KG1 (cell line): ENCODE measurements at regions not wholly inside any gene's neighbourhood (a gene's known extent, or its start where the extent isn't known, plus 50 kb on each side); places are given as distances from the start of the nearest gene placed in this dataset.
"Not testable (repeated sequence)": the region's sequence is repeated elsewhere in the genome, so short reads cannot be mapped to it uniquely, and the experiment has no call there.

Experiments used
- DNase-seq: peaks from one replicate; lab custom pipeline; 2025; lab: John Stamatoyannopoulos, UW

DNA sequence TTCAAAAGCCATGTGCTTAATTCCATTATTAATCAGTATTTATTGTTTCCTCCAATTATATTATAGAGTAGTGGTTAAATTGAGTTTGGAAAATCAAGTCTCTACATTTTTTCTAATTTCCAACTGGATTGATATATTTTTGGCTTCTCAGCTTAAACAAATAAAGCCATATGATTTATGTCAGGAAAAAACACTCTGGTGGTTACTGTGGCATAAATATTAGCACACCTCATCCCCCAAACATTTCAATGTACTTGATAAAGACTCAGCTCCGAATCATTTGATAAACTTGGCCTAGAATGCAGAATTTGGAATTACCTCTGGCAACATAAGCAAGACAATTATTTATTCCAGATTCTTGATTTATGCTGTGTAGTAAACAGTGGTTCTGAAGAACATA is 2313.8 kb downstream of the ARAP2 start:
- DNase-seq, result no peak

DNA sequence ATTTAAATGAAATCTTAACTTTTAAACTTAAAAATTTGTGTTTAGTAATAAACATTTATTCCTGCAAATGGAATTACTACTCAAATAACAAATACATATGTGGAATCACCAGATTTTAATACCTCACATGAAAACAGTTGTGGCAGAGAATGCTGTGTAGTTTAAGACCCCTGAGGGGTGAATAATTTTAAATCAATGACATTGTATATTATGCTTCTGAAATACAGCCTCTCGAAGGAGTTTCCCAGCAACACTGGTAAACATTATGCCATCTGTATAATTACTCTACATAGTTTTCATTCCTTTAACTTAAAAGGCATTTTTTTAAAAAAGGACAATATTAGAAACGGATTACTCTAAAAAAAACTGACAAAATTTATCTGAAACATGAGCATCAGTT is 2313.3 kb downstream of the ARAP2 start:
- no peak for DNase-seq

GRCh38 chr4:33940281-33940680 is 2304.0 kb downstream of the ARAP2 start:
- DNase-seq, result no peak

DNA sequence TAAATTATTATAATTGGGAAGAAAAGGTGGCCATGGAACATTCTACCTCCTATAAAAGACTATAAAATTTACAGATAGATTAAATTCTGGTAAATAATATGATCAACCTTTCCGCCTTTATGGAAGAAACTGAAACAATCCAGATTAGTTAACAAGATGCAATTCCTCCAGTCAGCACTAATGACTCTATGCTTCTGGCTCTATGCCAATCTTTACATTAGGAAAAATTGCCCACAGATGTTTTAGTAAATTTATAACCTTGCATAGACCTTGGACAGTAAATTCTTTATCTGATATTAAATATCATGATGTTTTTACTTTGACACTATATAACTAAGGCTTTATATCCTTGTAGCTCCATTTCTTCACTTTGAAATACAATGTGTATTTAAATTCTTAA is 2302.5 kb downstream of the ARAP2 start:
- no peak for DNase-seq

DNA sequence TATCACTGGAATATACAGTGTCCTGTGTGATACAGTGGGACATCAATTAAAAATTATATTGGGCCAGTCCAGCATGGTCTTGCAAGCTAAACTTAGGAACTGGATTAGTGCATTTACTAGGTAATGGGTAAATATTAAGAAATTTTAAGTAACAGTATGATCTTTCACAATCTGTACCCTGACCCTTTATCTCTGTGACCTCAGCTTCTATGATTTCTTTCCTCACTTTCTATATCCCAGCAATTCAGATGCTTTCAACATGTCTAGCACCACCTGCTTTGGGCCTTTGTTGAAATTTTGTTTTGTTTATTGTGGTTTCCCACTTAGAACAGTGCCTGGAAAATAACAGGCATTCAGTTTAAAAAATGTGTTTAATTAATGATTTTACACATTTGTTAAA is 2295.4 kb downstream of the ARAP2 start:
- DNase-seq, result no peak

DNA sequence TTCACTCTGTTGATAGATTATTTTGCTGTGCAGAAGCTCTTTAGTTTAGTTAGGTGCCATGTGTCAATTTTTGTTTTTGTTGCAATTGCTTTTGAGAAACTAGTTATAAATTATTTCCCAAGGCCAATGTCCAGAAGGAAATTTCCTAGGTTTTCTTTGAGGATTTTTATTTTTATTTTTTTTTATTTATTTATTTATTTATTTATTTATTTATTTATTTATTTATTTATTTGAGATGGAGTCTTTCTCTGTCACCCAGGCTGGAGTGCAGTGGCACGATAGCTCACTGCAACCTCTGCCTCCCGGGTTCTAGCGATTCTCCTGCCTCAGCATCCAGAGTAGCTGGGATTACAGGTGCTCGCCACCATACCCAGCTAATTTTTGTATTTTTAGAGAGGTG is 2290.5 kb downstream of the ARAP2 start:
- not testable (repeated sequence) for DNase-seq

DNA sequence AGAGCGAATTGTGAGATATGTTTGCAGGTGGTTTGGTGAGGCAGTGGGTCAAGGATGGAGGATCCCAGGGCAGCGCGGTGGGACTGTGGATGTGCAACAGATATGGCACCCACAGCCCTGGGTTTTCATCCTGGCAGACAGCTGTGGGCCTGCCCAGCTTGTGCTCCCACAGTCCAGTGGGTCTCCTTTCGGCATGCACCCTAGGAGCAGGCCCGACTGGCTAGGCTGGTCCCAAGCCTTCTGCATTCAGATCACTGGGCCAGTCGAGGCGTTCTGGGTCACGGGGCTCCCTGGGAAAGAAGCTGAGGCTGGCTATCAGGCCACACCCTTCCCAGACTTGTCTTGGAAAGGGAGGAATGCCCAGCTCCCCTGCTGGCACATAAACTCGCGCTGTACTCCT is 2289.6 kb downstream of the ARAP2 start:
- no peak for DNase-seq

DNA sequence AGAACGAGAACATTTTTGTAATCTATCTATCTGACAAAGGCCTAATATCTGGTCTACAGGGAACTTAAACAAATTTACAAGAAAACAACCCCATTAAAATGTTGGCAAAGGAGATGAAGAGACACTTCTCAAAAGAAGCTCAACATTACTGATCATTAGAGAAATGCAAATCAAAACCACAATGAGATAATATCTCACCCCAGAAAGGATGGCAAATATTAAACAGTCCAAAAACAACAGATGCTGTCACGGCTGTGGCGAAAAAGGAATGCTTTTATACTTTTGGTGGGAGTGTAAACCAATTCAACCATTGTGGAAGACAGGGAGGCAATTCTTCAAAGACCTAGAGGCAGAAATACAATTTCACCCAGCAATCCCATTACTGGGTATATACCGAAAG is 2284.8 kb downstream of the ARAP2 start:
- no peak for DNase-seq

DNA sequence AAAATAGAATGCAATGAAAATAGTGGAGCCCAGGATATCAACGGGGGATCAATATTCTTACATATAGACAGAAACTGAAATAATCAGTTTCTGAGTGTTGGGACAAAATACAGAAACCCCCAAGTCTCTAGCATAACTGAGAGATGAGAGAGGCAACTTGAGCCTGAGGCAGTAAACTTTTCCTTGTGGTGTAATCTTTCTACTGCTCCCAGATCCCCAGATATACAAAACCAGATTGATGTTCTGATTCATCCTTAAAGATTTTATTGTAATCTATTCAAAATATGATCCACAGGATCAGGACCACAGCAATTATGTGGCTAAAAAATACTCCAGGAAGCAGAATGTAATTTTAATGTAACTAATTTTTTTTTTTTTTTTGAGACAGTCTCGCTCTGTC is 2282.6 kb downstream of the ARAP2 start:
- no peak for DNase-seq

- DNase-seq, result no peak
Observed at GRCh38 chr4:33966808-33967207, 2277.5 kb downstream of the ARAP2 start.

- no peak for DNase-seq
Observed at GRCh38 chr4:33974270-33974669, 2270.0 kb downstream of the ARAP2 start.

DNA sequence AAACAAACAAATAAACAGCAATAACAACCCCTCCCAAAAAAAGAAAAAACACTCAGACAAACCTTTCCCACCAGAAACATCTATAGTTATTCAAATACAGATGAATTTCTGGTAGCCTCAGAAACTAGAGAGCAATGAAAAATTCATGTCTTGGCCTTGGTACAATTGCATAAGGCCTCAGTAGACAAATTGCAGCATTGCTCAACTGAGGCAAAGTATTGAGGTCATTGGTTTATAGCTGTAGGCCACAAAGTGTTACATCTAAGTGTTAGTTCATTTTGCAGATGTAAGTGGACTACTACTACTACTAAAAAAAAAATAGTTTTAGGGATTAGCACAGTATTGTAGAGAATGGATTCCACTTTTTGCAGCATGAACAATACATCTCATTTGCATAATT is 2268.3 kb downstream of the ARAP2 start:
- DNase-seq, result no peak

- DNase-seq, result not testable (repeated sequence)
Observed at GRCh38 chr4:33979781-33980180, 2264.5 kb downstream of the ARAP2 start.

DNA sequence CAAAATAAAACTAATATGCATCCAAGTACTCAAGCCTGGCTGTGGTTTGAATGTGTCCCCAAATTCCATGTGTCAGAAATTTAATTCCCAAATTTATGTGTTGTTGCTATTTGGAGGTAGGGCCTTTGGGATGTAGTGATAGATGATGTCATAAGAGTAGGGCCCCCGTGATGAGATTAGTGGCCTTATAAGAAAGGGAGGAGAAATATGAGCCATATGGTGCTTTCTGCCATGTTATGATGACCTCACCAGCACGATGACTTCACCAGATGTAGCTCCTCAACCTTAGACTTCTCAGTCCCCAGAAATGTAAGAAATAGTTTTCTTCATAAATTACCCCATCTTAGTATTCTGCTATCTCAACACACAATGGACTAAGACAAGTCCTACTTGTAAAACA is 2264.0 kb downstream of the ARAP2 start:
- DNase-seq, result no peak

DNA sequence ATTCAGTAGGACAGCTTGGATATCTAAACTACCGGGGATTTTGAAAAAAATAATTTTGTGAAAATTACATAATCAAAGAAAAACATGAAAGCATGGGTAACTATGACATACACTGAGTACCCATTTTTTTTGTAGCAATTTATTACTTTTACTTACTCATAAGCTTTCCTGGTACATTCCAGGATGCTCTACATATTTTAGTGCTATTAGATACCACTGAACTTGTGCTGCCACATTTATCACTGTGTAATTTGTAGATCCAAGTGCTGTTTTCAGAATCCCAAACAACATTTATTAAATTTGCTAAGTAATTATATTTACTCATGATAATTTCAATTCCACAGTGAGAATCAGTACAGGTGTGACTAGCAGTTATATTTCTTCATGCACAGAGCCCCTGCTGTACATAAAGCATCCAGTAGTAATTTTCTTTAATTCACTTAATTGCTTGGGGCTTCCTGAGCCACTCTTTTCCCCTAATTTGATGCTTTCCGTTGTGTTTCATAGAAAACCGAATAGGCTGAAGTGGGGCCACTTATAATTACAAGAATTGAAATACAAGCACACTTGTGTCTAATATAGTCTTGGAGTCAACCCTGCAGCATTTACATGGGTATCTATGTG is 2254.4 kb downstream of the ARAP2 start:
- DNase-seq, result no peak

DNA sequence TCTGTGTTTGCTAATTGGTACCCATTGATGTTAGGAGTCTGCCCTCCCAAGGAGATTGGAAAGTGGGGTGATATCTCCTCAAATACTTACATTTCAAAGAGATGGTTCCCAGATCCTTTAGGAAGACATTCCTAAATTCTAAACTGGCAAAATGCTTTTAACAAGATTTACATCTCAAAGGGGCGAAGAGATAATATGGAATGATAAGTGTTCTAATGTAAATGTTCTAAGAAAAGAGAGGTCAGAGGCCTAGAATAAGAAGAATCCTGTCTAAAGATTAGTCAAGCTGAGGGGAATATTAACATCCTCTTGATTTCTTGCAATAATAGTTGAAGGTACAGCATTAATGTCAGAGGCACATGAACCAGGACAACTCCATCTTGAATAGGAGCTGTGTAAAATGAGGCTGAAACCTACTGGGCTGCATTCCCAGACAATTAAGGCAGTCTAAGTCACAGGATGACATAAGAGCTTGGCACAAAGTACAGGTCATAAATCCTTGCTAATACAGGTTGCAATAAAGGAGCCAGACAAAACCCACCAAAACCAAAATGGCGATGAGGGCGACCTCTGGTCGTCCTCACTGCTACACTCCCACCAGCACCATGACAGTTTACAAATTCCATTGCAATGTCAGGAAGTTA is 2248.1 kb downstream of the ARAP2 start:
- no peak for DNase-seq

DNA sequence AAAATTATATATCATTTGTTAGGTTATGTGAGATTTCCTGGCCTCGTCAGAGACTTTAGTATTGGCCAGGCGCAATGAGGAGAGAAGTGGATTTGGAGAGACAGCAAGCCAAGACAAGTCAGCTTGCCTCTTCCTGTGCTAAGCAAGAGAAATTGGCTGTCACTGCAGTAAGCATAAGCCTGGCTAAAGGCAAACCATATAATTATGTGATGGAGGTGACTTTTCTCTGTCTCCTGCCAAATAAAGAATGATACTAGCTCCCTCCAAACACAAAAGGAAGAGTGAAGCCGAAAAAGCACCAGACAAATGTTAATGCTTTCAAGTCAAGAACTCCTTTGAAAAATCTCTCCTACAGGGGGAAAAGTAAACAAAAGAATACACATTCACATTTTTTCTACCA is 2246.0 kb downstream of the ARAP2 start:
- DNase-seq, result no peak

DNA sequence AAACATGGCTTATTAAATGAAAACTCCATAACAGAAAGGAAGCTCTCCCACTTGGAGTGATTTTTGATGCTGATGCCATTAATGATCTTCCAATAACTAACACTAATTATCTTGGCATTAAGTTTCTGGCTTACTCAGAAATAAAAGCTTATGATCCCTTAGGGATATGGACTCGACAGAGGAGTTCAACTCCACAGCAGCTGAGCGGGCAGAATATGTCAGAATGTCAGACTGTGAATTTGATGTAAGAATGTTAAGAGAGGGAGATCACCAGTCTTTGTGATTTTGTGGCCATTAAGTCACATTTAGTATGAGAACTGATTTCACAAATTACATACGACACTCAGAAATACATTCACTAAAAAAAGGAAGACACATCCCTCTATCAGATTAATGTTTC is 2244.0 kb downstream of the ARAP2 start:
- DNase-seq, result no peak

GRCh38 chr4:34006540-34006939 is 2237.8 kb downstream of the ARAP2 start:
- DNase-seq, result not testable (repeated sequence)

DNA sequence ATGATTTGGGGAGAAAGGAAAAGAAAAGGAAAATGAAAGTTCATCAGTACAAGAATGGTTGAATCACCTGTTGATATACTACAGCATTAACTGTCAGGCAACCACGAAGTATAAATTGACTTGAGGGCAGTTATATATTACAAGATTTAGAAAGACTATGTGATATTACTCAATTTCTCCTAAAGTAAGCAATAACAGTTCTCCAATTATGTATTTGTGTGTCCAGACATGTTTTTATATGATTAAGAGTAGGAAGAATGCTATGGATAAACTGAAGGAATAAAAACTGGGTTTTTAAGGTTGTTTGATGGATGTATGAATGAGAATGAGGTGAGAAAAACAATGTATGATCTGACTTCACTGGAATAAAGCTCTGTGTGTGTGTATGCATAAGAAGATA is 2234.4 kb downstream of the ARAP2 start:
- DNase-seq, result no peak

DNA sequence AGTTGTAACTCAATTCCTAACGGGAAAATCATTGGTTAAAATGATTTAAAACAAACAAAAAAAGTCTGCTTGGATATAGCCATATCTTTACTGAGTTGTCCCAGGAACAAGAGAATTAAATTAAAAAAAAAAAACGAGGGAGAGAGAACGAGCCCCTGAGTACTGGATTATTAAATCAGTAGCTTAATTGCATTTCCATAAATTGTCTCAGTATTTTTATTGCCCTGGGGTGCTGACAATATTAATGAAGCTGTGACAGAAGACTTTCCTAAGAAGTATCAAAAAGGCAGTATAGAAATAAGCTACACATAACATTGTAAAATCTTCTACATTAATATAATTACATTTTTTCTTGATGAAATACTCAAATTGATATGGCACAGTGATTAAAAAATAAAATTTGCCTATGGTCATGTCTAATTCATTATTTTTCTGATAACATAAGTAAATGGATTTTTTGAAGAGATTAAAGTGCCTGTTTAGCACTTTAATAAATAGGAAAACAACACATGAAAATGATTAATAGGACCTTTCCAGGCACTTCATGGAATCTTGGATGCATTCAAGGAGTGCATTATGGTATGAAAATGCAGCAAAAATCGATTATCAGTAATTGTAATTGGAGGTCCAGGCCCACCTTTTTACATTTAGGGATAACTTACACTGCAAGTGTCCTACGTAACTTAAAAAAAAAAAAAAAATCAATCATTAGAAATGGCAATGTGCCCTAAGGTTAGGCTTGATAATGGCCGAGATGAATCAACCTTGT is 2233.4 kb downstream of the ARAP2 start:
- DNase-seq, result no peak

DNA sequence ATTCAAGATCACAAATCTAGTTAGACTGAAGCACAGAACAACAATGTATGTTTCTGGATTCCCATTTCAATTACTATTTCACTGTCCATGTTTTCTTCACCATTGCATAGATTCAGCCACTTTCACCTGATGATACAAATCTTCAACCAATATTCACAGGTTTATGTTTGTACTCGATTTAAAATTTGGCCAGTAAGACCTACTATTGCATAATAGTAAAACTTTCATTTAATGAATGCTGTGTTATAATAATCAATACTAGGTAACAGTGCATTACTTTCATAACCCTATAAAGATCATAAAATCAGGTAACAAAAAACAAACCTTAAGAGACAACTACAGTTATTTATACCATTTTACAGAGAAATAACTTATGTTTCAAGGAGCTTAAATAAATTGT is 2209.1 kb downstream of the ARAP2 start:
- DNase-seq, result no peak

GRCh38 chr4:34037280-34037679 is 2207.0 kb downstream of the ARAP2 start:
- DNase-seq, result no peak
